OCI-LY3 (cell line): ENCODE measurements at regions not wholly inside any gene's neighbourhood (a gene's known extent, or its start where the extent isn't known, plus 50 kb on each side); places are given as distances from the start of the nearest gene placed in this dataset.

Experiments used
- EZH2phosphoT487 ChIP-seq: fragments of 200-600 bp; shearing (Covaris generic); IDR thresholded peaks from 2 replicates; pipeline ENCODE4 v1.6.1; 2018; ENCODE audit warnings: antibody characterized with exemption, mixed run types, low read depth
- TF ChIP-seq, protein P1 (sequence below): fragments of 200-600, 300-600 bp; sonication (generic); IDR thresholded peaks from 2 replicates; pipeline ENCODE4 v1.5.1; 2014; ENCODE audit warnings: antibody characterized with exemption, low read length, low read depth

DNA sequence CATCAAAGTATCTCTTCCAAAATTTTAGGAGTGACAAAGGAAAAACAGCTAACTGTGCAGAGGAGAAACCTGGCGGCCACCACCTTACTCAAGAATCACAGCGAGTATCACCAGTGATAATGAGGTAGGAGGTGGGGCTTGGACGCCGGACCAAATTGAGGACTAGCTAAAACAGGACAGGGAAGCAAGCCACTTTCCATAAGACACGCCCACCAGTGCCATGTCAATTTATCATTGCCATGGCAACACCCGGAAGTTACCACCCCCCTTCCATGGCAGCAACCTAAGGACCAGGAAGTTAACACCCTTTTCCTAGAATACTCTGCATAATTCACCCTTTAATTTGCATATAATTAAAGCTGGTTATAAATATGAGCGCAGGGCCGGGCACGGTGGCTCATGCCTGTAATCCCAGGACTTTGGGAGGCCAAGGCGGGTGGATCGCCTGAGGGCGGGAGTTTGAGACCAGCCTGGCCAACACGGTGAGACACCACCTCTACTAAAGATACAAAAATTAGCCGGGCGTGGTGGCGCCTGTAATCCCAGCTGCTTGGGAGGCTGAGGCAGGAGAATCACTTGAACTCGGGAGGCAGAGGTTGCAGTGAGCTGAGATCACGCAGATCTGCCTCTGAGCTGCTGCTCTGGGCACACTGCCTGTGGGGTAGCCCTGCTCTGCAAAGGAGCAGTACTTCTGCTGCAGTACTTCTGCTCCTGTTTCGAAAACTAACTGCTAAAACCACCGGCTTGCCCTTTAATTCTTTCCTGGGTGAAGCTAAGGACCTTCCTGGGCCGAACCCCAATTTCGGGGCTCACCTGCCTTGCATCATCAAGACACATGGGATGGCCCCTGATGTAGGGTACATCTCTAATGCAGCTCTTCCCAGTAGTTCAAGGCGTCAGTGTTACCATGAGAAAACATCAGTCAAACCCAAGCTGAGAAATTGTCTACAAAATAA, 116.7 kb downstream of the HMX1 start:
- TF ChIP-seq, protein P1, sequence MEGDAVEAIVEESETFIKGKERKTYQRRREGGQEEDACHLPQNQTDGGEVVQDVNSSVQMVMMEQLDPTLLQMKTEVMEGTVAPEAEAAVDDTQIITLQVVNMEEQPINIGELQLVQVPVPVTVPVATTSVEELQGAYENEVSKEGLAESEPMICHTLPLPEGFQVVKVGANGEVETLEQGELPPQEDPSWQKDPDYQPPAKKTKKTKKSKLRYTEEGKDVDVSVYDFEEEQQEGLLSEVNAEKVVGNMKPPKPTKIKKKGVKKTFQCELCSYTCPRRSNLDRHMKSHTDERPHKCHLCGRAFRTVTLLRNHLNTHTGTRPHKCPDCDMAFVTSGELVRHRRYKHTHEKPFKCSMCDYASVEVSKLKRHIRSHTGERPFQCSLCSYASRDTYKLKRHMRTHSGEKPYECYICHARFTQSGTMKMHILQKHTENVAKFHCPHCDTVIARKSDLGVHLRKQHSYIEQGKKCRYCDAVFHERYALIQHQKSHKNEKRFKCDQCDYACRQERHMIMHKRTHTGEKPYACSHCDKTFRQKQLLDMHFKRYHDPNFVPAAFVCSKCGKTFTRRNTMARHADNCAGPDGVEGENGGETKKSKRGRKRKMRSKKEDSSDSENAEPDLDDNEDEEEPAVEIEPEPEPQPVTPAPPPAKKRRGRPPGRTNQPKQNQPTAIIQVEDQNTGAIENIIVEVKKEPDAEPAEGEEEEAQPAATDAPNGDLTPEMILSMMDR, result no peak
- TF ChIP-seq EZH2phosphoT487, result no peak
